Neural crest cell (in vitro differentiated cells): ENCODE measurements at regions not wholly inside any gene's neighbourhood (a gene's known extent, or its start where the extent isn't known, plus 50 kb on each side); places are given as distances from the start of the nearest gene placed in this dataset.

Source experiments
- DNase-seq: peaks from one replicate; pipeline ENCODE4 v3.0.0; 2021; ENCODE audit warnings: low read depth, mixed read lengths, low spot score
- H3K27ac Mint-ChIP-seq: one replicate; pipeline ENCODE4 v1.8.0; 2021; ENCODE audit warnings: mild to moderate bottlenecking, mixed read lengths; ENCODE audit not compliant: unreplicated experiment
- H3K27me3 Mint-ChIP-seq: 2 replicates; pipeline ENCODE4 v1.8.0; 2021; ENCODE audit warnings: low read depth, mild to moderate bottlenecking, mixed read lengths
- H3K36me3 Mint-ChIP-seq: 2 replicates; pipeline ENCODE4 v1.8.0; 2021; ENCODE audit warnings: low read depth, mild to moderate bottlenecking, mixed read lengths
- H3K4me1 Mint-ChIP-seq: 2 replicates; pipeline ENCODE4 v1.8.0; 2021; ENCODE audit warnings: mixed read lengths
- H3K4me3 Mint-ChIP-seq: one replicate; pipeline ENCODE4 v1.8.0; 2021; ENCODE audit warnings: mild to moderate bottlenecking, mixed read lengths
- H3K9me3 Mint-ChIP-seq: 2 replicates; pipeline ENCODE4 v1.8.0; 2021; ENCODE audit warnings: mixed read lengths
- CTCF ChIP-seq: fragments of 200-600 bp; sonication (generic); conservative IDR thresholded peaks from 2 replicates; pipeline ENCODE4 v1.5.0; 2021; ENCODE audit warnings: antibody characterized with exemption, mild to moderate bottlenecking

- H3K4me3 Mint-ChIP-seq: no peak overlapping the region
- no peak for TF ChIP-seq CTCF
- H3K27ac Mint-ChIP-seq: no peak overlapping the region
These were observed 685.0 kb downstream of the CETN3 start for GRCh38 chr5:89724379-89725095.

GRCh38 chr5:89723907-89724306 lies 685.6 kb downstream of the CETN3 start:
- H3K4me1 Mint-ChIP-seq: no peaks in the 10 kb centered on the region
- H3K4me3 Mint-ChIP-seq: no peak overlapping the region
- no peaks in the 10 kb centered on the region for H3K27me3 Mint-ChIP-seq
- H3K36me3 Mint-ChIP-seq: no peaks in the 10 kb centered on the region
- DNase-seq: no peak
- no peak overlapping the region for H3K27ac Mint-ChIP-seq
- no peak for TF ChIP-seq CTCF
- H3K9me3 Mint-ChIP-seq: no peaks in the 10 kb centered on the region

More at GRCh38 chr5:89724379-89725095, 685.0 kb downstream of the CETN3 start:
- Mint-ChIP-seq H3K4me1 (no peaks in the 10 kb centered on the region), H3K36me3 (no peaks in the 10 kb centered on the region), H3K9me3 (no peaks in the 10 kb centered on the region), H3K27me3 (no peaks in the 10 kb centered on the region)
- DNase-seq: no peak

DNA sequence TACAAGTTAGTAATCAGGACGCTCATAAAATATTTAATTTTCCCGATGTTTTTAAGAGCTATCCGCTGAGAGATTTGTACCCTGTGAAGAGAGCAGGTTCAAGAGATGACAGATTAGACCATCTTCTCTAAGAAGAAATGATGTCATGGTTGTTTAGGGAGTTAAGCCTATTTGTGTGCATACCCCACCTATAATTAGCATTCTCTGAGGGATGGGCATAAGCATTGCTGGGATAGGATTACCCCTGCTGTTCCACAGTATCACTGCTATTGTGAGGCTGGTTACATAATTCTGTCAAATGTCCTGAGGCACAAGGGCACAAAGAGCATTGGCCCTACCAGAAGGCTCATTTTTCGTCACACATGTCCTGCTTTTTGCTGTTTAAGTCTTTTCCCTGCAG lies 687.0 kb downstream of the CETN3 start:
- H3K27me3 Mint-ChIP-seq: no peaks in the 10 kb centered on the region
- no peak for DNase-seq
- H3K9me3 Mint-ChIP-seq: no peaks in the 10 kb centered on the region
- TF ChIP-seq CTCF: no peak
- no peaks in the 10 kb centered on the region for H3K36me3 Mint-ChIP-seq
- H3K4me3 Mint-ChIP-seq: no peak overlapping the region
- no peak overlapping the region for H3K27ac Mint-ChIP-seq
- no peaks in the 10 kb centered on the region for H3K4me1 Mint-ChIP-seq

DNA sequence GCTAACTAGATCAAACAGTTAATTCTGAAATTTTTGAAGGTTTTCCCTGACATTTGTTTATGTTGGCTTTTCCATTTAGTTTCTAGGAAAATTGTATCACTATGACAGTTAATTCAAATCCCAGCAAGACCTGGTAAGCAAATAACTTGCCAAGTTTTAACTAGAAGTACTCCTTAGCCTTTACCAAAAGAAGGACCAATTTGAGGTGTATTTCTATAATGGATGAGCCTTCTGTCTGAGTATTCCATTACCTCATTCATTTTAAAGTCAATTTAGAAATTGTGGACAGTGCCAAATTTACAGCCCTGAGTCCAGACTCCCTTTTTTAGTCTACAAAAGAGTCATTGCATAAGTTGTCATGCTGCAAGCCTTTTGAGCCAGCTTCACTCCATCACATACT lies 687.6 kb downstream of the CETN3 start:
- Mint-ChIP-seq H3K4me3 (no peak overlapping the region), H3K4me1 (no peaks in the 10 kb centered on the region), H3K9me3 (no peaks in the 10 kb centered on the region), H3K27ac (no peak overlapping the region), H3K27me3 (no peaks in the 10 kb centered on the region), H3K36me3 (no peaks in the 10 kb centered on the region)
- TF ChIP-seq CTCF: no peak
- DNase-seq: no peak

DNA sequence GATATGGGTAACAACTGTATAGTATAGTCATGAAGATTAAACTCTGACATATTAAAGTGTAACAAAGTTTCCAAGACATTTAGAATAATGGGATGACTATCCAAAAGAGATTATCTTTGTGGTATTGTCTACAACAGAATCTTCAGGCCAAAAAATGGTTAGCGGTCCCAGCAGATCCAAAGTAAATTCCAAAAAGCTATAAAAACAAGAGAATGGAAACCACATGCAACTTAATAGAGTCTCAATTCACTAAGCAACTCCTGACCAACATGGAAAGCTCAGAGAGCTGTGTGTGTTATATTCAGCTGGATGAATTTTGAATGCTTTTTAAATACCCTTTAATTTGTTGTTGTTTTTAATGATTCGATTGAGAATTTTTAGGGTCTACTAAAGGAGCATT lies 688.2 kb downstream of the CETN3 start:
- Mint-ChIP-seq H3K27me3 (no peaks in the 10 kb centered on the region), H3K4me1 (no peaks in the 10 kb centered on the region), H3K4me3 (no peak overlapping the region)

More for the DNA sequence above, 688.2 kb downstream of the CETN3 start:
- DNase-seq: no peak
- Mint-ChIP-seq H3K9me3 (no peaks in the 10 kb centered on the region), H3K36me3 (no peaks in the 10 kb centered on the region), H3K27ac (no peak overlapping the region)
- no peak for TF ChIP-seq CTCF
